Activated CD4-positive, alpha-beta T cell treated with anti-CD3 and anti-CD28 coated beads, Interleukin-2, amount 50 U/mL, for 24 hours (primary cell): ENCODE measurements at regions not wholly inside any gene's neighbourhood (a gene's known extent, or its start where the extent isn't known, plus 50 kb on each side); places are given as distances from the start of the nearest gene placed in this dataset.

ENCODE experiments used
- DNase-seq, 2 donors: peaks; one replicate each; pipeline ENCODE4 v3.0.0-alpha.2; 2020; ENCODE audit warnings: low read depth in 1 of 2, low spot score in 1 of 2

GRCh38 chr2:20111311-20112131, 60.1 kb upstream of the LAPTM4A start:
- no peak for DNase-seq

GRCh38 chr2:20110876-20111275, 59.4 kb upstream of the LAPTM4A start:
- DNase-seq, result no peak

- no peak for DNase-seq
Observed at GRCh38 chr2:20110383-20110782, 59.0 kb upstream of the LAPTM4A start.

- no peak for DNase-seq
Observed at GRCh38 chr2:20108655-20109396, 57.4 kb upstream of the LAPTM4A start.

GRCh38 chr2:20107776-20108175, 56.3 kb upstream of the LAPTM4A start:
- no peak for DNase-seq

- DNase-seq, result no peak
Observed at GRCh38 chr2:20107352-20107751, 55.9 kb upstream of the LAPTM4A start.

GRCh38 chr2:20106746-20107145, 55.3 kb upstream of the LAPTM4A start:
- DNase-seq, result peak in 1 of 2 donors; percentile 7

- DNase-seq, result no peak
Observed at GRCh38 chr2:20104900-20105545, 53.6 kb upstream of the LAPTM4A start.

GRCh38 chr2:20103530-20103929, 52.1 kb upstream of the LAPTM4A start:
- no peak for DNase-seq
